Heart left ventricle (tissue), 13 donors: ENCODE measurements at regions not wholly inside any gene's neighbourhood (a gene's known extent, or its start where the extent isn't known, plus 50 kb on each side); places are given as distances from the start of the nearest gene placed in this dataset.

Experiments
- CTCF ChIP-seq, 12 donors: fragments of 200-600 bp; sonication (generic) in 4 of 12; IDR thresholded peaks; one replicate each; pipeline versions ENCODE4 v1.5.0 to v1.8.0; 2018 to 2022; ENCODE audit warnings: antibody characterized with exemption in 12 of 12, mild to moderate bottlenecking in 5 of 12
- POLR2A ChIP-seq, 2 donors: fragments of 450-650 bp; IDR thresholded peaks; one replicate each; pipeline ENCODE4 v1.6.1; 2017; ENCODE audit warnings: antibody characterized with exemption in 2 of 2, mild to moderate bottlenecking in 2 of 2, moderate library complexity in 2 of 2
- donor health status: ischemic (EF 13 %, LVEDD 7.1; RV severe dilation, severe dysfunction).
- donor health status: DM: no; HTN: yes; CAD: no.
- donor health status: DM: no; HTN: no; CAD: no.
- donor health status: ischemic (EF 25% LVEDD 6.9; RV normal size, moderate dysfunction).
- donor health status: ischemic (EF 25% LVEDD 5.7; RV mildly dilated, moderate dysfunction).
- donor health status: ischemic (EF 35%, LVEDD 5.7; RV mildly dilated, moderate dysfunction).
- donor health status: nonischemic (EF 11% LVEDD 7.7; RV severe dilation, severe dysfunction).
- donor health status: DM: yes; HTN: yes; CAD: no.
- donor health status: PGD.
- donor health status: ischemic (EF 29% LVEDD 5.4; RV normal size, mild dysfunction).
- donor health status: nonischemic (EF 23%, LVEDD 6.1; RV moderate dilation, normal function).

- TF ChIP-seq CTCF (IDR thresholded peaks at IDR 0.05) (no peak), POLR2A (IDR thresholded peaks at IDR 0.05) (no peak)
Observed at GRCh38 chr18:23380817-23381216, 72.3 kb upstream of the RIOK3 start.
